ENCODE measurements at regions not wholly inside any gene's neighbourhood (a gene's known extent, or its start where the extent isn't known, plus 50 kb on each side); places are given as distances from the start of the nearest gene placed in this dataset.

DNA sequence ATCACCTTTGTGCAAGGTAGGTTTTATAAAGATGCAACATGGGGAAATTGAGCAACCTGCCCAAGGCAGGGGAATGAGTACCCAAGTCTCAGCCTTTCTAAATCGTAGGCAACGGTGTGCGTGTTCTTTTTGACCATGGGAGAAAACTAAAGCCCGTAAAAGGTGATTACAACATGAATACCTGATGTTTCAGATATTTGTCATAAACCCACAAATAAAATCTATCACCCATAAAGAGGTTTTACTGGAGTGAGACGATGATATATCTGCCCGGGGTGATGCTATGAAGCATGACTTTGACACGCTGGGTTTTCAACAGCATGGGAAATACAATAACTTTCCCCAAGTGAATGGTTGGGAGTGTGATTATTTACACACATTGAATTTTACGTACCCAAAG is 406.3 kb upstream of the KLF6 start:
- Mint-ChIP-seq H3K4me1 (peaks cover 0 to 3% (median 1%) of the 10 kb centered on the region in 4 donors), H3K9me3 (no peaks in the 10 kb centered on the region), H3K36me3 (no peaks in the 10 kb centered on the region), H3K4me3 (no peak overlapping the region), H3K27me3 (peaks cover 0 to 2% (median 0%) of the 10 kb centered on the region in 5 donors), H3K27ac (no peak overlapping the region)
- DNase-seq: no peak
- ATAC-seq: no peak
- POLR2A ChIA-PET: no interaction called here

DNA sequence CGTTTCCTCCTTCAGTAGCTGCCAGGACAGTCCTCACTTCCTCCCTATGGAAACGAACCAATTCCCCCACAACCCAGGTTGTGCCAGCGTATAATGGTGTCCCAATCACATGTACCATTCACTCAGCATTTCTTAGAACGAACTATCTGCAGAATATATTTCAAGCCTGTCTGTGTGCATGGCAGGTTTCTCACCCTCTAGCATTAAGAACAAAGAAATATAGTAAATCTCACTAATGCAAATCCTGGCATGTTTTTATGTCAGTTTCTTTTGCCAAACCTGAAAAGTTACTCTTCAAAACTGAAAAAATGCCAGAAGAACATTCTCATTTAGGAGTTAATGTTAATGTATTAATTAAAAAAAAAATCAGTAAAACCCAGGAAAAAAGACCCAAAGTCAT is 405.9 kb upstream of the KLF6 start:
- H3K4me1 Mint-ChIP-seq: peaks cover 0 to 3% (median 1%) of the 10 kb centered on the region in 4 donors
- H3K36me3 Mint-ChIP-seq: no peaks in the 10 kb centered on the region
- no peak overlapping the region for H3K4me3 Mint-ChIP-seq
- no peak for ATAC-seq
- POLR2A ChIA-PET: no interaction called here
- H3K27me3 Mint-ChIP-seq: peaks cover 0 to 2% (median 0%) of the 10 kb centered on the region in 5 donors
- H3K9me3 Mint-ChIP-seq: no peaks in the 10 kb centered on the region
- H3K27ac Mint-ChIP-seq: no peak overlapping the region
- no peak for DNase-seq

DNA sequence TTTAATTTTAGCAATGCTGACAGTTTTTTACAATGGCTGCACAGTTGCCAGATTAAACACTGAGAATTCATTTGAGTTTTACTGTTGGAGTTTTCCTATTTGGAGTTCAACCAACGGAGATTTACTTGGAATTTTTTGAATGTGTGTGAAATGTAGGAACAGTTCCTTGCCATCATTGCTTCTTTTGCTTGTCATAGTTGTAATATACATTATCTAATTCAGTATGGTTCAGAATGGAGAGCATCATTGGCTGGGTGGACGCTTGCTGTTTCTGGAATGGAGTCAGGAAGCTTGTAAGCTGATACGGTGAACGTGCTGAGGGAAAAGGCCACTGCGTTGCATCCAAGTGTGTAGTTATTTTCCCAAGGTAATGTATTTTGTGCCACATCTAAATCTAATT is 404.3 kb upstream of the KLF6 start:
- POLR2A ChIA-PET: no interaction called here
- Mint-ChIP-seq H3K4me1 (peaks cover 0 to 3% (median 1%) of the 10 kb centered on the region in 4 donors), H3K27me3 (peaks cover 0 to 2% (median 0%) of the 10 kb centered on the region in 5 donors), H3K4me3 (no peak overlapping the region), H3K9me3 (no peaks in the 10 kb centered on the region), H3K36me3 (no peaks in the 10 kb centered on the region), H3K27ac (no peak overlapping the region)
- ATAC-seq: no peak
- DNase-seq: no peak

DNA sequence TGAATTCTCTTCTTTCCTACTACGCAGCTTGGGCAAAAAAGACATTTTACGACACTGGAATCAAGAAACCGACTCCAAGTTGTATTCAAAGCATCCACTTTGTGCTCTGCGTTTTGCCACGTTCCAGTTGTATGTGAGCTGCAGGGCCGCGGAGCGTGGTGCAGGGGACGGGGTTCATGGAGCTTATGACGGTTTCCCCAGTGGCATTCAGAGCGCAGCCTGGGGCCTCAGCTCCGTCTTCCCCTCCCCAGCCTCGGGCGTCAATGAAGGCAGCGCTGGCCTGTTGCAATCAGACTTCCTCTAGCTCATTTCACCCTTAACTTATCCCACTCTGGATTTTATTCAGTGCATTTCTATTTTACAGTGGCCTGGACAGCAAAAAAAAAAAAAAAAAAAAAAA is 403.4 kb upstream of the KLF6 start:
- no peak for DNase-seq
- no peak overlapping the region for H3K4me3 Mint-ChIP-seq
- peaks cover 0 to 2% (median 0%) of the 10 kb centered on the region in 5 donors for H3K27me3 Mint-ChIP-seq
- peaks cover 0 to 3% (median 1%) of the 10 kb centered on the region in 4 donors for H3K4me1 Mint-ChIP-seq
- no peak for ATAC-seq
- POLR2A ChIA-PET: no interaction called here
- H3K36me3 Mint-ChIP-seq: no peaks in the 10 kb centered on the region
- H3K27ac Mint-ChIP-seq: no peak overlapping the region
- no peaks in the 10 kb centered on the region for H3K9me3 Mint-ChIP-seq

DNA sequence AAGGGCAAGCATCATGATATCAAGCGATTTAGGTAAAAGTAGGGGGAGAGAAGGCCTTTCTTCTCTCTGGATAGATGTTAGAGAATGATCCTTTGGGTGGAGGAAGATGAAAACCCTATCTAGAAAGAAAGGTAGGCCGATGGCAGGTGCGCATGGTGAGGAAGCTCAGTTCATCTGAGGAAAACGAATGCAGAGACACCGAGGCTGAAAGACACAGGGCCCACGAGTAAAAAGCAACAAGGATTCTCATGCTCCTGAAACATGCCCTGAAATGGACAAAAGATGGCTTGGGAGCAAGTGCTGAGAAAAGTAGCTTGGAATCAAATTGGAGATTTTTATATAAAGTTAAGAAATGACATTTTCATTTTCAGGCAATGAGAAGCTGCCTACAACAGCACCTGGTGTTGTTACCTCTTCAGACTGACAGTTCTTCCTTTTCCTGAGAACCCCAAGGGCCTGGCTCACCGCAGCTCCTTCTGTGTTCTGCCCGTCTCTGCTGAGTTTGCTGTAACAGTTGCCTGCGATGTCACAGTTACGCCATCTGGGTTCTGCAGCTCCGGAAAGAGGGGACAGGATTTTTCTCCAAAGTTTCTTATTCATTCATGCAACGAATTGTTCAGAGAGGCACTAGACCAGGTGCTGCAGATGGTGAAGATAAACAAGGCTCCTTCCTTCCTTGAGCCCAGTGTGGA is 402.0 kb upstream of the KLF6 start:
- peaks cover 0 to 2% (median 0%) of the 10 kb centered on the region in 5 donors for H3K27me3 Mint-ChIP-seq
- H3K9me3 Mint-ChIP-seq: no peaks in the 10 kb centered on the region
- POLR2A ChIA-PET: no interaction called here
- ATAC-seq (no peak), DNase-seq (no peak)
- peaks cover 0 to 3% (median 1%) of the 10 kb centered on the region in 4 donors for H3K4me1 Mint-ChIP-seq
- no peak overlapping the region for H3K27ac Mint-ChIP-seq
- no peak overlapping the region for H3K4me3 Mint-ChIP-seq
- no peaks in the 10 kb centered on the region for H3K36me3 Mint-ChIP-seq

DNA sequence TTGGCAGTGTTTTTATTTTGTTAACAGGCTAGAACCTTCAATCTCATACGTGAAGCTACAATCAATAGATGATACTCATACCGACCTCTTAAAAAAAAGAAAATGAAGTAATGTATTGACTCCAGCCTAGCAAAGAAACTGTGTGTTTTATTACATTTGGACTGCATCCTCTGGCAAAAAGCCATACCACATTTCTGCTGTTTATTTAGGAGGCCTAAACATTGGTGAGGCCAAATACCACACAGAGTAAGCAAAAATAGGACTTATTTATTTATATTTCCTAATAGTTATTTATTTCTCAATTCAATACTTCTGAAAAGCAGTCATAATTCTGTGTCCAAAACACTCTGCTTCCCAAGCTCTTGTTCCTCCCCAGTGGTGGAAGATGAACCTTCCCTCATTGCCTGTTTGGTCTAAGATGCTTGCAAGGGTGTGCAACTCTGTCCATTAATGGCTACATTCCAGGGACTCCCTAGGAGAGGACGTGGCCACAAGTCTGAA is 398.8 kb upstream of the KLF6 start:
- Mint-ChIP-seq H3K4me3 (no peak overlapping the region), H3K27me3 (peaks cover 0 to 2% (median 0%) of the 10 kb centered on the region in 5 donors), H3K4me1 (peaks cover 0 to 13% (median 4%) of the 10 kb centered on the region in 4 donors), H3K36me3 (no peaks in the 10 kb centered on the region), H3K27ac (no peak overlapping the region), H3K9me3 (no peaks in the 10 kb centered on the region)
- ATAC-seq (no peak), DNase-seq (no peak)
- POLR2A ChIA-PET: no interaction called here

DNA sequence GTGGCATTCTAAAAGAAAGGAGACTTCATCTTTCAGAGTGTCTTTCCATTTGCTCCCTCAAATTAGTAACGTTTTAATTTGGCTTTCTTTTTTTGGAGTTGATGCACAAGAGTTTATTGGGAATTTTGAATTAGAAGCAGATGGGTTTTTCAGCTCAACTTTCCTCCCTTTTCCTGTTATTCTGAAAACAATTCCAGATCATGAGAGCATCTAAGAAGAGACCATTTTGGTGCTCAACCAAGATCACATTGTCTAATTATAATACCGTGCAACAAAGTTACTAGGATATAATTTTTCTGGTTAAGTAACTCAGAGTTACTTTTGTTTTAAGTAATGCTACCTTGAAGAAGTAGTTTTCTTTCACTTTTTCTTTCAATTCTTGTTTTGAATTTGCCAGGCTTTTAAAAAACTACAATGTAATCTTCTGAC is 396.6 kb upstream of the KLF6 start:
- Mint-ChIP-seq H3K36me3 (no peaks in the 10 kb centered on the region), H3K27me3 (no peaks in the 10 kb centered on the region), H3K9me3 (no peaks in the 10 kb centered on the region), H3K4me3 (no peak overlapping the region), H3K4me1 (peaks cover 0 to 10% (median 4%) of the 10 kb centered on the region in 4 donors), H3K27ac (no peak overlapping the region)
- POLR2A ChIA-PET: no interaction called here
- ATAC-seq: no peak
- no peak for DNase-seq

DNA sequence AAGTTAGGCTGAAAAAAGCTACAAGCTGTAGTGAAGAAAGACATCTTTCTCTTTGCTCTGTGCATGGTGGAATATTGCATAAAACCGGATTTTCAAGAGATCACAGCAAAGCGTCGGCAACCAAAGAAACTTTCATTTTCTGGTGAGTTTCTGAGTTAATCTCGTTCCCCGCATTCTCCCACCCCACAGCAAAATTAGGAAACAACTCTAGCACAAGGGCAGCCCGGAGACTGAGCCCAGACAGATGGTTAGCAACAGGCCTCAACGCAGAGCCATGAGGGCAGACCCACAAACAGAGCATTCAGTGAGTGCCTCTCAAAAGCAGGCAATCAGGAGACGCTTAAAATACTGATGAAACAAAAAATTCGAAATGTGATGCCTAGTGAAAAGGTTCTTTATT is 396.1 kb upstream of the KLF6 start:
- H3K4me3 Mint-ChIP-seq: no peak overlapping the region
- H3K27me3 Mint-ChIP-seq: no peaks in the 10 kb centered on the region
- DNase-seq: no peak
- H3K4me1 Mint-ChIP-seq: peaks cover 0 to 14% (median 4%) of the 10 kb centered on the region in 4 donors
- H3K27ac Mint-ChIP-seq: peak overlapping the region in 1 of 10 donors; percentile 59
- no peak for ATAC-seq
- H3K36me3 Mint-ChIP-seq: no peaks in the 10 kb centered on the region
- no peaks in the 10 kb centered on the region for H3K9me3 Mint-ChIP-seq
- POLR2A ChIA-PET: no interaction called here

DNA sequence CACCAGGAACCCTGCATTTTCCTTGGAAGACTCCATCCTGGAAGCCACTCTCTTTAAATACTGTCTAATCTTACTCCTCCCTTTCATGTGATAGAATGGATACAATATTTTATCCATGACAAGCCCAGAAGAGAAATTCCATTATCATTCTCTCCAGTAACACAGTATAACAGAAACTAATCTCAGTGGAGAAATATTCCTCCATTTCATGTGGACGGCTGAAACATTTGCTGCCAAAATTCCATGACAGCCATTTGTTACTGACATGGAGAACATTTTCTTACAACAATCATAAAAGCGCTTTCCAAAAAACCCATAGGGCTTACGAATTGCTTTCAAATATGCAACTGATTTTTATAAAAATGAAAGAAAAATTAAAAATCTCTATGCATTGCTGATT is 392.8 kb upstream of the KLF6 start:
- POLR2A ChIA-PET: no interaction called here
- ATAC-seq (no peak), DNase-seq (no peak)
- H3K27me3 Mint-ChIP-seq: peaks cover 0 to 5% (median 0%) of the 10 kb centered on the region in 5 donors
- H3K4me1 Mint-ChIP-seq: peaks cover 0 to 19% (median 4%) of the 10 kb centered on the region in 4 donors
- H3K36me3 Mint-ChIP-seq: peaks cover 0 to 4% (median 4%) of the 10 kb centered on the region in 3 donors
- H3K4me3 Mint-ChIP-seq: no peak overlapping the region
- H3K9me3 Mint-ChIP-seq: peaks cover 0 to 5% (median 0%) of the 10 kb centered on the region in 9 donors
- no peak overlapping the region for H3K27ac Mint-ChIP-seq

DNA sequence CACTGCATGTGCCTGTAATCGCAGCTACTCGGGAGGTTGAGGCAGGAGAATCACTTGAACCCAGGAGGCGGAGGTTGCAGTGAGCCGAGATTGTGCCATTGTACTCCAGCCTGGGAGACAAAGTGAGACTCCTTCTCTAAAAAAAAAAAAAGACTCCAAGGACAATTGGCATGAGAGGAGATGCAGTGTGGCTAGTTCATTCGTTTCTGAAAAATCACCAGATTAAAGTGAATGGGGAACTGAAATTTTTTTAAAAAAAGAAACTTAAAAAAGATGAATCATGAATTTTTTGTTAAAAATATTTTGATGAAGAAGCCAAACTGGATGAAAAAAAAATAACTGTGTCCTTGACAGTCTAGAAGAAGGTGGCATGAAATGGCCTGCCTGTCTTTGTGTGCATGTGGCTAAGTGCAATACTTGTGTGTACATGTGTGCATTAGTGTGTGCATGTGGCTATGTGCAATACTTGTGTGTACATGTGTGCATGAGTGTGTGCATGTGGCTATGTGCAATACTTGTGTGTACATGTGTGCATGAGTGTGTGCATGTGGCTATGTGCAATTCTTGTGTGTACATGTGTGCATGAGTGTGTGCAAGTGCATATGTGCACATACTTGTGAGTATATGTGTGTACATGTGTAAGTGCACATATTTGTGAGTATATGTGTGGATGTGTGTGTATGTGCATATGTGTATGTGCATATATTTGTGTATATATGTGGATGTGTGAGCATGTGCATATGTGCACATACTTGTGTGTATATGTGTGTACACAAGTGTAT is 391.7 kb upstream of the KLF6 start:
- no peak for ATAC-seq
- peaks cover 0 to 5% (median 4%) of the 10 kb centered on the region in 3 donors for H3K36me3 Mint-ChIP-seq
- H3K4me1 Mint-ChIP-seq: peaks cover 0 to 15% (median 4%) of the 10 kb centered on the region in 4 donors
- no peak overlapping the region for H3K4me3 Mint-ChIP-seq
- DNase-seq: no peak
- POLR2A ChIA-PET: no interaction called here
- peaks cover 0 to 11% (median 0%) of the 10 kb centered on the region in 9 donors for H3K9me3 Mint-ChIP-seq
- H3K27me3 Mint-ChIP-seq: peaks cover 0 to 5% (median 0%) of the 10 kb centered on the region in 5 donors
- H3K27ac Mint-ChIP-seq: no peak overlapping the region

DNA sequence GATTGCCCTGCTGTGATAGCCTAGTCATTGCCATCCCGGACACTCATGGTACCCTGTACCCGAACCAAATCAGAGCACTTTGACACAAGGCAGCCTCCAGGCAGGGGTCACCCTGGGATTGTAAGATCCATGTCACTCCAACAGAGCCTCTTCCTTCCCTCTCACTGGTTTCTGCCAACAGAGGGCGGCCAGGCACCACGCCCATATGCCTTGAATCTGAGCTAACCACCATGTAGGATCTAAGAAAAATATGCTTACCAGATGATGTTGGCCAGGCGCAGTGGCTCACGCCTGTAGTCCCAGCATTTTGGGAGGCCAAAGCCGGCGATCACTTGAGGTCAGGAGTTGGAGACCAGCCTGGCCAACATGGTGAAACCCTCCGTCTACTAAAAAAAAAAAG is 389.2 kb upstream of the KLF6 start:
- POLR2A ChIA-PET: no interaction called here
- H3K4me1 Mint-ChIP-seq: peaks cover 0 to 8% (median 1%) of the 10 kb centered on the region in 4 donors
- H3K9me3 Mint-ChIP-seq: peaks cover 0 to 11% (median 0%) of the 10 kb centered on the region in 9 donors
- H3K27me3 Mint-ChIP-seq: peaks cover 0 to 5% (median 0%) of the 10 kb centered on the region in 5 donors
- no peak overlapping the region for H3K4me3 Mint-ChIP-seq
- ATAC-seq (no peak), DNase-seq (no peak)
- H3K36me3 Mint-ChIP-seq: peaks cover 0 to 5% (median 4%) of the 10 kb centered on the region in 3 donors
- H3K27ac Mint-ChIP-seq: peak overlapping the region in 1 of 10 donors; percentile 68

DNA sequence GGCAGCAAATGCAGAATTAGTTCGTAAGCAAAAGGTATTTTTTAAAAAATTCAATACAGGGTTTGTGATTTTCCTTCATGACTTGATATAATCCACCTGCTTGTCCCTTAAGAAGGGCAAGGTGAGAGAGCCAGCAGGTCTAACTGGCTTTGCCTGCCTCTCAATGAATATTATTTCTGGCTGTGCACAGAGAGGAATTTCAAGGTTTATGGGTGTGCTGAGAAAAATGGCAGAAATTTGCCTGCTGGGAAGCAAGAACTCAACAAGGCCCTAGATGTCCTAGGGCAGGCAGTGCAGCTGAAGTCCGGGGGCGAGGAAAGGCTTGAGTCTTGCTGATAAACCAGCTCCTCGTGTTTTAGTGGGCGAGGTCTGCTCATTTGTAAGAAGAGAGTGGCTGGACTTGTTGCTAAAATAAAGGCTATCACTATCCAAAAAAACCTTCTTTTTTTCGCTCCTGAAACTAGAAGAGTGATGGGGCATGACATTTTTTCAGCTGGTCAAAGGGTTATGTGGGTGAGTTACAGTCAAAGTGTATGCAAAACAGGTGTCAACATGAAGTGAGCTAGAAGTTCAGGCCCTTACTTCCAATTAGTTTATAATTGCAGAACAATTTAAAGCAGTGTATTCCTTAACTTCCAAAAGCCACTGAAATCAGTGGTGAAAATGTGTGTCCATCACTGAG is 385.8 kb upstream of the KLF6 start:
- DNase-seq (no peak), ATAC-seq (no peak)
- Mint-ChIP-seq H3K4me3 (no peak overlapping the region), H3K27ac (no peak overlapping the region), H3K4me1 (peaks cover 0 to 2% (median 0%) of the 10 kb centered on the region in 4 donors), H3K36me3 (peaks cover 0 to 5% (median 4%) of the 10 kb centered on the region in 3 donors), H3K27me3 (peaks cover 0 to 5% (median 0%) of the 10 kb centered on the region in 5 donors), H3K9me3 (peaks cover 0 to 11% (median 0%) of the 10 kb centered on the region in 9 donors)
- POLR2A ChIA-PET: interaction anchor here (0.7 kb wide), 1 partner anchor 386 kb away, joined by 3 read pairs; the partner anchor contains the start of gene KLF6

All from naive thymus-derived CD8-positive, alpha-beta T cell (primary cell).